ENCODE measurements at regions not wholly inside any gene's neighbourhood (a gene's known extent, or its start where the extent isn't known, plus 50 kb on each side); places are given as distances from the start of the nearest gene placed in this dataset.
"Not testable (repeated sequence)": the region's sequence is repeated elsewhere in the genome, so short reads cannot be mapped to it uniquely, and the experiment has no call there.

DNA sequence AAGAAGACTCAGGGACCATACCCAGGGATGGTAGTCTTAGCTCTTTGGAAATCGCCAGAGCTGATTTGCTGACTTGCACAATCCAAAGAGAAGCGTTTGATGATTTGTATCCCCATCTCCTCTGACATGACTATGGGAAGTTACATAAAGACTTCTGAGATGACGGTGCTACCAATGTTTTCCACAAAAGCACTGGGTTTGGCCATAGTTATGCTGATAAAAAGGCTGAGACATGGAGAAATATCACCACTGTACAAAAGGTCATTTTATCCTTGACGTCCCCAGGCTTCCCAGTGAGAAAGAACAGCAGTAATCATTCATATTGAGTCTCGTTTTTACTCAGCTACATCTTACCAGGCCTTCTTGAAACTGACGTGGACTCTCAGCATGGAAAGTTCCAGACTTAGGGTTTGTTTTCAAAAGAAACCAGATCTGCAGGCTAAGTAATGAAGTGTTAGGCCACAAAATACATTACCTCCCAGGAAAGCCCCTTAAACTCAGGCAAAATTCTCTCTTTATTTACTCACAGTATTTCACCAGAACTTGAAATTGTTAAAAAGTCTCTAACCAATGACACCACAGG, 370.3 kb upstream of the JARID2 start:
- no peak for DNase-seq (ENCODE audit: low read depth in 2 of 2)

DNA sequence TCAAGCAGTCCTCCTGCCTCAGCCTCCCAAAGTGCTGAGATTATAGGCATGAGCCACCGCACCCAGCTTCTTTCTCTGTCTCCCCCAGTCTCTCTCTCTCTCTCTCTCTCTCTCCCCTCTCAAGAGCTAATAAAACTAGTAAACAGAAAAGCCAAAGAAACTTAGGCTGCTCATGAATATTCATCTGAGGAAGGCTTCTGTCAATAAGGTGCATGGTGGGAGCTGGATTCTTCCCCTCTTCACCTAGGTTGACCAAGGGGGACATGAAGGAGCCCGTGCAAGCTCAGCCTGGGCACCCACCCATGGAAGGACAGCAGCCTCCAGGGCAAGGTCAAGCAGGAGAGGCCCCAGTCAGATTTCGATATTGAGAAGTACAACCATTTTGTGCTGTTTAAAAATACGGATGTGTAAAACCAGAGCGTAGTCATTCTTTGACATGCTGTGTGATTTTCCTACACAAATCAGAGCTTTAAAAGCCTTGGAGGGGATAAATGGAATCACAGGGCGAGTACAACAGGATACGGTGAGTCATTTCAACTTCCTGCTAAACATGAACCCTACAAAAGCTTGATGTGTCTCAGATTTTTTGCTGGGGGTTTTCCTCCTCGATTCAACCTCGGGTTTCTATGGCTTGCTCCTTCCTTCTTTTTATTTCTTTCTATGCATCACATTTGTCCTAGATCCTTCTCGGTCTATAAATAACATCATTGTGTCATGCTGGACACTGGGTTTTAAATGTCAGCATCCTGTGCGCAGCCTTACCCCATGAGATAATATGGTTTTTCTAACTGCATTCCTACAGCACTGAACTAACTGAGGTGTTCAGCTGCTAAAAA, 368.9 kb upstream of the JARID2 start:
- DNase-seq (ENCODE audit: low read depth in 2 of 2), result no peak

DNA sequence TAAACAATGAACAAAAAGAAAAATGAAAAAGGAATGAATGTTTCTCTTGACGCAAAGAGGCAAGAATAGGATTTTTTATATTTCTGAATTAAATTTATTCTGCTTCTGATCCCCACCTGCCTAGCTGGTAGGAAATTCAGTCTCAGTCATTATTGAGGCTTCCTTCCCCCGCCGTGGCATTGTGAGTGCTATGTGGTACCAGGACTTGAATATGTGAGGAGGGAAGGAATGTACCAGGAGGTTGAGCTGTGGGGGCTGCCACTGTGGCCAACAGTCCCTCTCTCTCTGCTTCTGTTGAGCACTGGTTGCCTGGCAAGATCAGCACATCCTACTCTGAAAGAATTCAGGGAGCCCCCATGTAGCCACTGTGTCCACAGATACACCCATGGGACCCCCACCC, 368.1 kb upstream of the JARID2 start:
- DNase-seq (ENCODE audit: low read depth in 2 of 2), result no peak

DNA sequence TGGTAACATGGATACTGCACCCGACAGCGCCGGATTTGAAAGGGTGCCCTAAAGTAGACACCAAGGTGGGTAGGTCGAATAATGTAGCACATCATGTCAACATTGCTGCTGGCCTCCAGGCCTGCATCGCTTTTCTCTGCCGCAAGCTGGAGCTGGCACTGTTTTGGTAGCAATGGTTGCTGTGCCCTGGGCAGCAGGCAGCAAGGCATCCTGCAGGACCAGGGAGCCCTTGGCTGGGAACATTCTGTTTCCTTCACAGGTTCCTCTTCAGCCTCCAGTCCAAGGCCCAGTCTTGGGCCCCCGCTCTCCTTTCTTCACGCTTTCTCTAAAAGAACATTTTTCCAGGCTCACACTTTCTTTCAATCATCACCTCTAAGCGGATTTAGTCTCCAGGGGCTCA, 365.8 kb upstream of the JARID2 start:
- no peak for DNase-seq (ENCODE audit: low read depth in 2 of 2)

DNA sequence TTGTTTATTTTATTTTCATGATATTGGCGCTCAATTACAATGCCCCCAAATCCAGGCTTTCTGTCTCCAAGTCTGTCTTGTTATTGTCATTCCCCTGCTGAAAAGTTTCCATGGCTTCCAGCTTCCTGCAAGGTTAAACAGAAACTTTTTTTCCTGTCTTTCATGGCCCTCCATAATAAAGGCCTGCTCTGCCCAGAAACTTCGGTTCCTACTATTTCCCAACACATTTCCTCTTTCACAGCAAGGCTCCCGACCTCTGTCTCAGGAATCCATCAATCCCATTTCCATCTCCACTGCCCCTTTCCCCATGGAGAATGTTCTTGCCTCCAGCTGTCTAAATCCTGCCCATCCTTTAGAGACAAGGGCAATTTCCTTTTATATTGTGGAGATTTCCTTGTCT, 365.2 kb upstream of the JARID2 start:
- no peak for DNase-seq (ENCODE audit: low read depth in 2 of 2)

DNA sequence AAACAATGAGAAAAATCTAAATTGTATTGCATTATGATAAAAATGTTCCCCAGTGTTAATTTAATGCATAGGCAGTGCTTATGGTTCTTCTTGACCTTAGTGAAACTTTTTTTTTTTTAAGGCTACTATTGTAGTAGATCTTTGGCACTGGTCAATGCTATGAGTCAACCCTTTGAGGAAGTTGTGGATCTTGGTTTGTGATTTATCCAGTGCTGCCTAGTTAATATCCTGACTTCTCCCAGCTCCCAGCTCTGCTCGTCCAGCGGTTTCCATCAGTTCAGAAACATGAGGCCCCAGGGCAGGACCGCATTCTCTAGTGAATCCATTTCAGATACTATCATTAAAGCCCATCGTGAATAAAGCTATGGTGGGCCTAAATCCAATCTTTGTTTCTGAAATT, 364.5 kb upstream of the JARID2 start:
- no peak for DNase-seq (ENCODE audit: low read depth in 2 of 2)

DNA sequence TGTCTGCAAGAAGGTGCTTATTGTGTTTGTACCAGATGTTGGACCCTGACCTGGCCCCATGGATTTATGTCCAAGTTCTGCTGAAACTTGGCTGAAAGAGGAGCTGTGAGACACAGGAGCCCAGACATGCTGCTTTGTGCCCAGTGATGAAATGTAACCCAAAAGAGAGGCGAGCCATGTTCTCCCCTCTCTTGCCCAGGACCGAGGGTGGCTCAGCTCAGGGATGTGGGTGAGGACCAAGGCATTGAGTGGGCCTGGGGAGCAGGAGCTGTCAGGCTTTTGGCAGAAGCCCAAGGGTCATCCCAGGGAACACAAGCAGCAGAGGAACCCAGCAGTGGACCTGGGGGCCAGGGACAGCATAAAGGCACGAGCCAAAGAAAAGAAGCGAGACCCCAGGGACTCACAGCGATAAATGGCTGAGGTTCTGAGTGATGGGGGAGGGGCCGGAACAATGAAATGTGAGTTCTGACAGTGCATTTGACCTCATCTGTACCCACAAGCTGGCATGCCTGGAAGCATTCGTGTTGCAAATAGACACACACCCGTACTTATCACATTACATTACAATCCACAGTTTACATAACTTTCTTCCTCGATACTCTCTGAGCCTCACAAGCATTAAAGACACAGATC, 363.4 kb upstream of the JARID2 start:
- DNase-seq (ENCODE audit: low read depth in 2 of 2), result no peak

DNA sequence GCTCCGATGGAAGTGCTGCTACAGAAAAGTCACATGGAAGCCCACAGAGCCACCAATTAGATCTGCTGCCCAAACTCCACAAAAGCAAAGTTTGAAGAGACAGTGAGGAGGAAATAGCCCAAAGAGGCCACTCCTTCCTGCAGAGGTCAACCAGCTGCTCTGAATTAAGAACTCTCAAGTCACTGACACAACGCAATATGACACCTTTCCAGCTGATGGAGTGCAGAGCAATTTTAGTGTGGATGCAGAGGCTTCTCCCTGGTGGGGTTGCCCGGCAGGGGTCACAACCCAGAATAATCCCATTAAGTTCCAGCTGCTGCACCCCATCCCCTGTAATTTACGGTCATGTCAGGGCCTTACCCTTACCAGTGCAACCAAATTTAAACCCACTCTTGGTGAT, 361.9 kb upstream of the JARID2 start:
- no peak for DNase-seq (ENCODE audit: low read depth in 2 of 2)

DNA sequence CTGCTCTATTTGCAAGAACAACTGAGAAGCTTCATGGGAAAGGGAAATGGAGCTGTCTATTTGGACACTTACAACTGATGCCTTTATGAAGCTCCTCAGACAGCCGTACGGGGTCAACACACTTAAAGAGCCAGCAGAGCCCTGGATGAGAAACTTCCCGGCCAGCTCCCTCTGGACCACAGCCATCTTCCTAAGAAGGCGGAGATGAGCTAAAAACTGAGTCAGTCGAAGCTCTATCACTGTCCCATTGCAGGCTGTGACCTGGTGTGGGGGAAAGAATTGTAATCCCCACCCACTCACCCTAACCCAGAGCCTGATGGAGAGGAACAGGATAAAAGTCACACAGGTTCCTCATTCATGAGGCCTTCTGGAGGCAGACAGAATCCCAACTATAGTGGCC, 360.4 kb upstream of the JARID2 start:
- DNase-seq (ENCODE audit: low read depth in 2 of 2), result no peak

DNA sequence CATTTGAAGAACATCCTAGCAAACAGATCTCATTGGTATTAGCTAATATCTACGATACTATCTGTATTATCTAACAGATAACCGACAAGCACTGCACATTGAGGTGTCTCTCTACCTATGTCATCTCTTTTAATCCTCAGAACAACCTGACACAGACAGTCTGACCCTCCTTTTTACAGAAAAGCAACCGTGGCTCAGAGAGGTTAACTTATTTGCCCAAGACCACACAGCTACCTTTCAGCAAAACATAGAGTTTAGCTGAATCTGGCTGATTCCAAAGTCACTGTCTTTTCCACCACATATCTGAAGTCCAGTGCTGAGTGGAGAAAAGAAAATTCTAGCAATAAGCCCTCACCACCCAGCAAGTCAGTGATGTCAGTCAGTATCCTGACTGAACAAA, 358.7 kb upstream of the JARID2 start:
- no peak for DNase-seq (ENCODE audit: low read depth in 2 of 2)

DNA sequence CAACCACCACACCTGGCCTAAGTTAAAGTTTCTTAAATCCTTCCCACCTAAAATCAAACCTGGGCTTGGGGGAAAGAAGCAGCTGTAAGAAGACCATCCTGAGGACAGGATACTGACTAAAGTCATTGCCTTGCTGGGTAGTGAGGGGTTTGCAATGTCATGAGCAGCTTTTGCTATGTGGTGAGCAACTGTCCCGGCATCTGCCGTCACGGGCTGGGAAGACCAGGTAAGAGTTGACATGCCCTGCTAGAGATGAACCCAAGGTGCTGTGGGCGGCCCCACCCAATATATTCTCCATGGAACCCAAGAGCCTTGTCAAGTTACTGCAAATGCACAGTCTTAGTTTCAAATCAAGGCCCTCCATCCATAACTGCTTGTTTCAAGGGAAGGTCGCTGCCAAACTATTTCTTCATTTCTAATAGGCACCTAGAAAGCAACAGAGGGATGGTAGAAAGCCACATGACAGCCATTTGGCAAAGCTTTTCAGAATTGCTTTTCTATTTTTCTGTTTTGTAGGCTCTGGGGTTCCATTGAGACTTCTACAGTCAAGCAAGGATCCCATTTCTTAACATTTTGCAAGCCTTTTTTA, 357.8 kb upstream of the JARID2 start:
- DNase-seq (ENCODE audit: low read depth in 2 of 2), result no peak

DNA sequence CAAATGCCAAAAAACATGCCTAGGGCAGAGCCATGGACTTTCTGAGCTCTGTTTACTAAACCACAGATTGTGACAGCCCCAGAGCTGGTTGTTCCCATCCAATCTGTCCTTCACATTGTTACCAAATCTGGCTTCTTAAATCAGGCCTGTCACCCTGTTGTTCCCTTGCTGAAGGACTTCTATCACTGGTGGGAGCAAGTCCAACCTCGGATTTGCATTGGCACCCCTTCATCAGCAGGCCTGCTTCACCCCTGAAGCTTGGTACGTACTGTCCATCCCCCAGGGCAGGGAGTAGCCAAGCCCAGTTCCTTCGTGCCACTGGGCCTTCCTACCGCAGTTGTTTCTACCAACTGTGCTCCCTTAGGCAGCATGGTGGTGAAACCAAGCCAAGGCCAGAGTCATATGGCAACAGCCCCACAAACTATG, 357.3 kb upstream of the JARID2 start:
- no peak for DNase-seq (ENCODE audit: low read depth in 2 of 2)

DNA sequence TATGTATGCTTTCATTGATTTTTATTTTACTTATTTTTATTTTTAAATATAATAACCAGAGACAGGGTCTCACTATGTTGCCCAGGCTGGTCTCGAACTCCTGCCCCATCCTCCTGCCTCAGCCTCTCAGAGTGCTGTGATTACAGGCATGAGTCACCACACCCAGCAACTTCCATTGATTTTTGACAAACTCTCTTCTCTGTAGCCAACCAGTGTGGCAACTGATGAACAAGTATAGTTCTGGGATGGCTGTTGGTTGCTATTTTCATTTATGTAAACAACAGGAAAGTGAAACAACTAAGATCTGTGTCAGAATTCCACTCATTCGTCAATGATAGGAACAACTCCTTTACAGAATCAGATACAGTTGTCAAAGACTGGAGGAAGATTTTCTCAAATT, 356.7 kb upstream of the JARID2 start:
- DNase-seq (ENCODE audit: low read depth in 2 of 2), result no peak

DNA sequence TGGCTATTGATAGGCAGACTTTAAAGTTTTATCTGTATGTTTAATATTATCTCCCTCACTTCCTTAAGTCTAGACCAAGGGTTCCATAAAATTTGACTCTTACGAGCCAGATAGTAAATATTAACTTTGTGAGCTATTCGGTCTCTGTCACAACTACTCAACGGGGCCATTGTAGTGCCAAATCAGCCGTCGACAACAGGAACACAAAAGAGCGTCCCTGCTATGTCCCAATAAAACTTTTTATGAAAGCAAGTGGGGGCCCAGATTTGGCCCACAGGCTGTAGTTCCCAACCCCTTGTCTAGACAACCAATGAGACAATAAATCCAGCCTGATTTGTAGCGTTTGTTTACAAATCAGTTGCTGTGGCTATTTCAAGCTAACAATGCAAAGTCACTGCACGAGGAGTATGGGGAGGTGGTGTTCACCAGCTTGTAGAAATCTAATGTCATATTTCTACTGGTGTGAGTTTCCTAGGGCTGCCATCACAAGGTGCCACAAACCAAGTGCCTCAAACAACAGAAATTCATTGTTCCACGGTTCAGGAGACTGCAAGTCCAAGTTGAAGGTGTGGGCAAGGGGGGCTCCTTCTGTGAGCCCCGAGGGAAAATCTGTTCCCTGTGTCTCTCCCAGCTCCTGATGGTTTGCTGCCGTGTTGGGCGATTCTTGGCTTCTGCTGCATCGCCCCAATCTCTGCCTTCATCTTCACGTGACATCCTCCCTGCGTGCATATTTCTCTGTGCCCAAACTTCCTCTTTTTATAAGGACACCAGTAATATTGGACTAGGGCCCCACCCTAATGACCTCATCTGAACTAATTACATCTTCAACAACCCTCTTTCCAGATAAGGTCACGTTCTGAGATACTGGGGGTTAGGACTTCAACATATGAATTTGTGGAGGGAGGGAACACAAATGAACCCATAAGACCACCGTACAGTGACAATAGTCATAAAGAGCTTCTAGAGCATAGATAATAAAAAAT, 356.0 kb upstream of the JARID2 start:
- DNase-seq (ENCODE audit: low read depth in 2 of 2), result no peak

DNA sequence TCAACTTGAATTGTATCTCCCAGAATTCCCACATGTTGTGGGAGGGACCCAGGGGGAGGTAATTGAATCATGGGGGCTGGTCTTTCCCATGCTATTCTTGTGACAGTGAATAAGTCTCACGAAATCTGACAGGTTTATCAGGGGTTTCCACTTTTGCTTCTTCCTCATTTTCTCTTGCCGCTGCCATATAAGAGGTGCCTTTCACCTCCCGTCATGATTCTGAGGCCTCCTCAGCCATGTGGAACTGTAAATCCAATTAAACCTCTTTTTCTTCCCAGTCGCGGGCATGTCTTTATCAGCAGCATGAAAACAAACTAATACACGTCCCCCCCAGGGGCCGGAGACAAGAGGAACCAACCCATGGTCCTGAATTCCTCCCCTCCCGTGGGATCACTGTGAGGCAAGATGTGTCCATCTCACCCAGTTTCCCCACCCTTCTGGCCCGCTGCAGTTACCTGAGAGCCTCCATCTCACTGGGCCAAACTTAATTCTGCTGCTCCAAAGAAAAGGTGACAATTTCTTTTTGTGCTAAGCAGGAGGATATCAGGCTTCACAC, 354.0 kb upstream of the JARID2 start:
- DNase-seq (ENCODE audit: low read depth in 2 of 2), result not testable (repeated sequence)

DNA sequence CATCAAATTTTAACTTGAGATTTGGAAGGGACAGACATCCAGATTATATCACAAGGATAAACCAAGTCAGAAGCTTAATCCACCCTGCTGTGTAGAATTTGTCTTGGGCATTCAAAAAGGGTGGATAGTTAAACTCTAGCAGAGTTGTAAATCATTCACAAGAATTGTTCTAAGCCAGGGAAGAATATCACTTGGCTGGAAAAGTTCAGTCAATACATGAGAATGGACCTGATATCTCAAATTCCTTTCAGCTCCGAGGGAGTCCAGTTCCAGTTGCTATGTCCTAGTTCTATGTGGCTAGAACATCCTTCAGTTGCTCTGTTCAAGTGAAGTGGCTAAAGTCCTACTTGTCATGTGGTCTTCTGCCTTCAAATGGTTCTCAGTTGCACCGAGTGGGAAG, 351.8 kb upstream of the JARID2 start:
- no peak for DNase-seq (ENCODE audit: low read depth in 2 of 2)

DNA sequence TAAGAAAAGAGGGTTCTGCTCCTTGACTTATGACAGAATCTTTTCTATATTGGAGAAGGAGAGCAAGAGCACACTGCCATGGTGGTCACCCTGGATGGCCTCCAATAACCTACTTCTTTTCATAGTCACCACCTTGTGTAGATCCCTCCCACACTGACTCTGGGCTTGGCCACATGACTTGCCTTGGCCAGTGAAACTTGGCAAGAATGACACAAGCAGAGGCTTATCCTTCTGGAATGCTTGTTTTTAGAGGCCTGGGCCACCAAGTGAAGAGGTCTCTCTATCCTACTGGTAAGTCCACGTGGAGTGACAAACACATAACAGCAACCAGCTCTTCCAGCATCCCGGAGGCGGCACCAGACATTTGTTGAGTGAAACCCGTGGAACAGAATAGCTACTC, 349.4 kb upstream of the JARID2 start:
- no peak for DNase-seq (ENCODE audit: low read depth in 2 of 2)

DNA sequence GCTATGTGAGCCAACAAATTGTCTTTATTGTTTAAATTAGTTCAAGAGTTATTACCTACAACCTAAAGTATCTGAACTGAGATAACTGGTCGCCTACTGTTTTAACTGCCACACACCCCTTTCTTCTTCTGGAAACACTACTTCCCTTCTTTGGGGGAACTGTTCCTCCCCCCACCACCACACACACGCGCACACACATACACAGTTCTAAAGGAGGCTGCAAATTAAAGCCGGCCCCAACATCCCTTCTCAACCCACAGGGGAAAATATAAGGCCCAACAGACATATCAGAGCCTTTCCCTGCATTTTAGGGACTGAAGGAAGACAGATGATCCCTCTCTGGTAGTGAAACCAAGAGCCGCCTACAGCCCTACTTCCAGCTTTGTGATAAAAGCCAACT, 348.0 kb upstream of the JARID2 start:
- no peak for DNase-seq (ENCODE audit: low read depth in 2 of 2)

DNA sequence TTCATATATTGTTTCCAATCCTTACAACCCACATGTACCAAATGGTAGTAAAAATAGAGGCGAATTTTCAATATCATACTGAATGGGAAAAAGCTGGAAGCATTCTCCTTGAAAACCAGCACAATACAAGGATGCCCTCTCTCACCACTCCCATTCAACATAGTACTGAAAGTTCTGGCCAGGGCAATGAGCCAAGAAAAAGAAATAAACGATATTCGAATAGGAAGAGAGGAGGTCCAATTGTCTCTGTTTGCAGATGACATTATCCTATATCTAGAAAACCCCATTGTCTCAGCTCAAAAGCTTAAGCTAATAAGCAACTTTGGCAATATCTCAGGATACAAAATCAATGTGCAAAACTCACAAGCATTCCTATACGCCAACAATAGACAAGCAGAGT, 346.4 kb upstream of the JARID2 start:
- not testable (repeated sequence) for DNase-seq (ENCODE audit: low read depth in 2 of 2)

DNA sequence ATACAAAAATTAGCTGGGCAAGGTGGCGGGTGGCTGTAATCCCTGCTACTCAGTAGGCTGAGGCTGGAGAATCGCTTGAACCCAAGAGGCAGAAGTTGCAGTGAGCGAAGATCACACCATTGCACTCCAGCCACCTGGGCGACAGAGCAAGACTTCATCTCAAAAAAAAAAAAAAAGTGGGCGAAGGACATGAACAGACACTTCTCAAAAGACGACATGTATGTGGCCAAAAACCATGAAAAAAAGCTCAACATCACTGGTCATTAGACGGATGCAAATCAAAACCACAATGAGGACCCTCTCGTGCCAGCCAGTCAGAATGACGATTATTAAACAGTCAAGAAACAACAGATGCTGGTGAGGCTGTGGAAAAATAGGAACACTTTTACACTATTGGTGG, 344.9 kb upstream of the JARID2 start:
- no peak for DNase-seq (ENCODE audit: low read depth in 2 of 2)

Measured in stimulated activated CD8-positive, alpha-beta memory T cell treated with anti-CD3 and anti-CD28 coated beads, Interleukin-15, amount 100 ng/mL, for 48 hours (primary cell).